GM18519 (cell line): ENCODE measurements at regions not wholly inside any gene's neighbourhood (a gene's known extent, or its start where the extent isn't known, plus 50 kb on each side); places are given as distances from the start of the nearest gene placed in this dataset.

Experiments used
- ATAC-seq: cut with Tn5 transposase; IDR thresholded peaks from one replicate; pipeline ENCODE4 v1.9.1; 2021; ENCODE audit warnings: mild to moderate bottlenecking, moderate library complexity; ENCODE audit not compliant: unreplicated experiment, low FRiP score

DNA sequence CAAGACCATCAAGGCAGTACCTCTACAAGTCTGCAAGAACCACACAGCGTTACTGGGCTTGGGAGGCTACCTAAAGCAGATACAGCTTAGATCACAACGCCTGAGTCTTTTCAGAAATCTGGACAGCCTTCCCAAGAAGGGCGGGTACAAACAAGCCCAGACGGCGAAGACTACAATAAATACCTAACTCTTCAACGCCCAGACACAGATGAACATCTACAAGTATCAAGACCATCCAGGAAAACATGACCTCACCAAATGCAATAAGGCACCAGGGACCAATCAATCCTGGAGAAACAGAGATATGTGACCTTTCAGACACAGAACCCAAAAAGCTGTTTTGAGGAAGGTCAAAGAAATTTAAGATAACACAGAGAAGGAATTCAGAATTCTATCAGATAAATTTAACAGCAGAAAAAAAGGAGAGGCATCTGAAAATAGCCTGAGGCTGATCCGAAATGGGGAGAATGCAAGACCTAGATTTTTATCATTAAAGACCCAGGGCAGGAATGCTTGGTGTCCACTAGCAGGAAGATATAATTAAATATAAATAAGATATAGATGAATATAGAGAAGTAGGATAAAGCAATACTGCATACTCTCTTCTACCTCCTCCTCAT is 131.7 kb upstream of the COL21A1 start:
- no peak for ATAC-seq

DNA sequence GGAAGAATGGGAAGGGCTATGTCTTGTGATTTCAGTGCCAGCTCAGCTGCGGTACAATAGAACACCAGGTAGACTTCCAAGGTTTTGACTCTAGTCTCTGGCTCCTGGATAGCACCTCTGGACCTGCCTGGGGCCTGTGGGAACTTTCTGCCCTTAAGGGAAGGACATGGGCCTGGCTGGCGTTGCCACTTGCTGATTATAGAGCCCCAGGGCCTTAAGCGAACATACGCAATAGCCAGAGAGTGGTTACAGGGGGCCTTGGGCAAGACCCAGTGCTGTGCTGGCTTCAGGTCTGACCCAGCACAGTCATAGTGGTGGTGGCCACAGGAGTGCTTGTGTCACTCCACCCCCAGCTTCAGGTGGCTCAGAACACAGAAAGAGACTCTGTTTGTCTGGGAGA is 131.1 kb upstream of the COL21A1 start:
- ATAC-seq = no peak

DNA sequence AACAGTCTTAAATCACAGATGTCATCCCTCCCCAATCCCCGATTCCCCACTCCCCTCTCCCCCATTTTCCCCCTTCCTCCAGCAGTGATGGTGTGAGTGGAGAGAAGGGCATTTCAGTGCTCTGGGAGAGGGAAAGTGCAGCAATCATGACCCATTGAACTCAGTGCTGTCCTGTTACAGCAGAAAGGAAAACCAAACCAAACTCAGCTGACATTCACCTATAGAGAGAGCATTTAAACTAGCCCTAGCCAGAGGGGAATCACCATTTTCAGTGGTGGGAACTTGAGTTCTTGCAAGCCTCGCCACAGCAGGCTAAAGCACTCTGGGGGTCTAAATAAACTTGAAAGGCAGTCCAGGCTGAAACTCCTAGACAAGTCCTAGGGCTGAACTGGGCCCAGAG is 129.9 kb upstream of the COL21A1 start:
- ATAC-seq = no peak

DNA sequence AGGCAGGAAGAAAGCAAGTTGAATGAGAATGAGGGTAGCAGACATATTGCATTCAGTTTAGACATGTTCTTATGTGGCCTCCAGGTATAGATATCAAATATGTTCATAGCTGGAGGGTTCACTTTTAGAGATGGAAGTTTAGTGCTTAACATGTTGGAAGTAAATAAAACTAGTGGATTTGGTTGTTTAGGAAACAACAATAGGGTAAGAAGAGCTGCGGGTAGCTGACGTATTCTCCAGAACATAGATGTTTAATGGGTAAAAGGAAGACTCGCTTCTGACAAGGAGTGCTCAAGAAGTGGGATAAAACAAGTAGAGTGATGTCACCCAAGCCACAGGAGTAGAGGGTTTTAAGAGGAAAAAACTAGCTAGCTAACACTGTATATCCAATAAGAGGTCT is 128.4 kb upstream of the COL21A1 start:
- ATAC-seq = no peak

DNA sequence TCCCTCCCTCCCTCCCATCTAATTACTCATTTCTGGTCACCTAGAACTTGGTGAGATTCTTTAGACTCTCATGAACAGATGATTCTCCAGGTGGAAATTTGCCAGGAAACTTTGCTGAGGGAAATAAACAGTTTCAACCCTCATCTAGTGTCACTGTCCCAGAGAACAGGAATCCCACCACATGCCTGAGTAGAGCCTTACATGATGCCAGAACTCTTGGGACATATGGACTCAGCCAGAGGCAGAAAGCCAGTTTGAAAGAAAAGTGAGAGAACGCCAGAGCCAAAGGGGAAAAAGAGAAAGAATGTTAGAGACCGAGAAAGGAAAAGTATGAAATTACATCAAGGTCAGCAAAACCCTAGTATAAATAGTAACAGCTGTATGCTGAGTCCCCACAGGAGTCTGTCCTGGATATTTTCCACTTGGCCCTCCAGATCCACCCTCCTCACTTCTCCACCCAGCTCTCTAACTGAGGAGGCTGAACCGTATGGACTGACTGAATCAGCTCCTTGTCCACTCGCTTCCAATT is 127.5 kb upstream of the COL21A1 start:
- ATAC-seq = no peak

DNA sequence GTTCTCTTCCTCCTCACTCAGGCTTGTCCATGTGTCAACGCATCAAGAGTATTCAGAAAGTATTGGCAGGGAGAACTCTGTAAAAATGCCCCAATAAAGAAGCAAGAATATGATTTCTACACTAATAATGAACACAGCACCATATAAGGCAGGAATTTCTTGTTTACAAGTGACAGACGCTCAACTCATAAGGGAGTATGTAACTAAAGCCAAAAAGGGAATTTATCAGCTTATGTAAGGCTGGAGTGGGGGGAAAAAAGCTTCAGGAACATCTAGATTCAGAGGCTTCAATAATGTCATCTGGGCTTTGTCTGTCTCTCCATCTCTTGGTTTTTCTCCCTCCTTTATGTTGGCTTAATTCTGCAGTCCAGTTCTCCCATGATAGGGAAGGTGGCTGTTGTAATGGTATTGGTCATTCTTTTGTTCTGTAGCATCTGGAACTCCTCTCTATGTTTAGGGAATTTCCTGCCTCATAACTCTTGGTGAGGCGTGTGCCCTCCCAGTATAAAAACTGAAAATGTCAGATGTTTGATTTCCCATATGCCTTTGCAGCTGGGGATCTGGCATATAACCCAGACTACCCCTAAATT is 125.1 kb upstream of the COL21A1 start:
- no peak for ATAC-seq

DNA sequence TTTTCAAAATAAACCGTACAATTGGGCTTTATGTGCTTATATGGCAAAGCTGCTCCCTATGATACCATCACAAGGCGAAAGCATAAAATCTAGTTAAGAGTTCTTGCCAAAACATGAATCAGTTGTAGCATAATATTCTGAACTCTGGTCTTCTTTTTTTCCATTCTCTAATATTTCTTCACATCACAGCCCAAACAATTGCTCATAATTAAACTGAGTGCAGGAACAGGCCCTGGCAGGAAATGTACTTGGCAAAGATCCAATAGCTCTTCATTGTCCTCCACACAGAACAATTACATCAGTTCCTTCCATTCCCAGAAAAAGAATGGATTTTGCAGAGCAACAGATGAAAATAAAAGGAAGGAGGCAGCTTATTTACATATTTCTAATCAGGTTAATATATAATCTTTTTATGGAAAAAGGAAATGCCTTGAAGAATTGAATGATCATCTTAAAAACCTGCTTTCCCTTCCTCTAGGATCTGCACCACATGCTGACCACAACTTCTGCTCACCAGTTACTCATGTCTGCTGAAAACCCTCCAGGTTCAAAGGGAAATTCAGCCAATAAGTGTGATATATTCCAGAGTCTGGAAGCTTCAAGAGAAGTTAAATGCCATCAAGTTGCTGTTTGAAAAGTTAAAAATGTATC is 123.3 kb upstream of the COL21A1 start:
- peak; percentile 83 for ATAC-seq

DNA sequence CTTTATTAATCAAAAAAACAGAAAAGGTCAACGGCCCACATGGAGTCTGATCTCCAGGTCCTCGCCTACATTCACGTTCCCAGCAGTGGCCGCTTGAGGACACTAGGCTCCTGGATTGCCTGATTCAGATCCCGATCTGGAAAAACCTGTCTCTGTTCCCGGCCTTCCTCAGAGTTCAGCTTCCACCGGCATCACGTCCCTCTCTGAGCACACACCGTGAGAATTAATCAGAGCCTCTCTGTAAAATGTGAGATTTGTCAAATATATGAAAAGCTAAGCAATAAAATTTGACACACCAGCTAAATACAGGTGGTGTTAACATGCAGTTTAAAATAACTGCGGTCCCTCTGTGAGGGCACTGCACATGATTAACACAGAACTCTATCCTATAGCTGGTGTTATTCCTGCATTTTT is 122.8 kb upstream of the COL21A1 start:
- no peak for ATAC-seq

DNA sequence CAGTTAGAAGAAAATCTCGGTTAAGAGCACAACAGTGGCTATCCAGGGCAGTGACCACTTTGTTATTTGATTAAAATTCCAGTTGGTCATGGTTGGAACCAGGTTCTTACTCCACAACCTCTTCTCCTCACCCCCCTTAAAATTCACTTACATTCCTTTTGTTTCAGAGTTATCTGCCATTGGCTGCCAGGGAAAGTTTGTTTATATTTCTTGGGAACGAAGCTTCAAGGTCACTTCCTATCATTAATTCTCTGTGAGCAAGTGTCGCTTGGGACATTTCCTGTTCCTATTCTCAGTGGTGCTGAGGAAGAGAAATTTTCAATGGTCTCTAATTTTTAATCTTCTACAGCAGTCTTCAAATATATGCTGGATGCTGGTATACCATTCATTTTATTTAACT is 121.1 kb upstream of the COL21A1 start:
- ATAC-seq = no peak

DNA sequence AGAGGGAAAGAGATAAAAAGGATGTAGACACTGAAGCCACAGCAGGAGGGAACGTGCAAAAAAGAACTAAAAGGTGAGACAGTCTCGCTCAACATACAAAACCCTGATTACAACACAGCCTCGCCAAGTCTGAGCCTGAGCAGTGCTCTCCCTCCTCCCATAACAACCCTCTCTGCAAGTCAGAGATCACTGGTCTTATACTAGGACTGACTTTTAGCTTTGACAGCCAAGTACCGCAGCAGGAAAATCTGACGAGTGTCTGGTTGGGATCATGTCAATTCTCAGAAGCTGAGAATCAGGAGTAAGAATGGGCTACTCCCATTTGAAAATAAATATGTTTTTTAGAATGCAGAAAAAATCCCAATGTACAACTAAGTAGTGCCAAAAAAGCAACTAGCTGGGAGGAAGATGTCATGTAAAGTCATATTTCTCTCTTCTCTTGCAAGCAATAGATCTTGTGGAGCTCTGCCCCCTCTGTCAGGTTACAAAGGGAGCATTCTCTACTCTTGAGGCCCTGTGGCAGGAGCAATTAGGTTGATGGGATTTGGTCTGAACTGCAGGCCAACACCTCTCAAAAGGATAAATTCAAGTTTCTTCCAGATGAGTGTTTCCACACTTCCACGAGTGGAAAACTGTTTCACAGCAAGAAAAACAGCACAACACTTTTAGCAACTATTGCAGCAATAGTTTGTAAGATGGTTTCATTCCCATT is 118.9 kb upstream of the COL21A1 start:
- ATAC-seq = no peak

DNA sequence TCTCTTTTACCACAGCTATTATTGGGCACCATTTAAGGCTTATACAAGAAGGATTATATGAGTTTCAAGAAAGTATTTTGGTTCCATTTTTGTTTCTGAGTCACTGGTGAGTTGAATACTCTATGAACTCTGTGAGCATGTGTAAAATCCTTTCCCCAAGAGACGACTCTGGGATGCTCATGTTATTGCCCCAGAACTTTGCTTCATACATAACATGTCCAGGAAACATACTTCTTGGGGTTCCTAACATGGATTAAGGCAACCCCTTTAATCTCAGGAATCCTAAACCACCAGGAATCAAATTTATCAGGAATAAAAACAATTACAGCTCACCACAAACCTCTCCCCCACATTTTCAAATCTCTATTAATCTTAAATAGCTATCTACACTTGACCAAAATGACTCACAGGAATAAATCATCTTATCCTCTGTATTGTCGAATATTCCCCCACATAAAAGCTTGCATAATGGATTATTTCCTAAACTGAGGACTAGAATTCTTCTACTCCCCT is 117.5 kb upstream of the COL21A1 start:
- ATAC-seq = no peak

DNA sequence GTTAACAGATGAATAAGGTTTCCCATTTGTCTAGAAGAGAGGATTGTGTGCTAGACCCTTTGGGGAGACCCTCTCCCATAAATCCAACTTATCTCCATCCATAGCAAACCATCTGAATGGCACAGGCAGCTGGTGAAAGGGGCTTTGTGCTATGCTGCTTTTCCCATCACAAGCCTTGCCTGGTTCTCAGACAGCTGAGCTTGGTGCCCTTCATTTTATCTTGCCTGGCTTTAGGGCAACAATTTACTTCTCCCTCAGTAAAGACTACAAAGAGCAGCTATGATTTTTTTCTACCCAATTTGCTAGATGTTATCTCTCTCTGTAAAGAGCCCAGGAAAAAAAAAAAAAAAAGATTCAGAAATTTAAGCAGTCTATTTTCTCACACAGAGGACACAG is 117.0 kb upstream of the COL21A1 start:
- ATAC-seq = no peak

DNA sequence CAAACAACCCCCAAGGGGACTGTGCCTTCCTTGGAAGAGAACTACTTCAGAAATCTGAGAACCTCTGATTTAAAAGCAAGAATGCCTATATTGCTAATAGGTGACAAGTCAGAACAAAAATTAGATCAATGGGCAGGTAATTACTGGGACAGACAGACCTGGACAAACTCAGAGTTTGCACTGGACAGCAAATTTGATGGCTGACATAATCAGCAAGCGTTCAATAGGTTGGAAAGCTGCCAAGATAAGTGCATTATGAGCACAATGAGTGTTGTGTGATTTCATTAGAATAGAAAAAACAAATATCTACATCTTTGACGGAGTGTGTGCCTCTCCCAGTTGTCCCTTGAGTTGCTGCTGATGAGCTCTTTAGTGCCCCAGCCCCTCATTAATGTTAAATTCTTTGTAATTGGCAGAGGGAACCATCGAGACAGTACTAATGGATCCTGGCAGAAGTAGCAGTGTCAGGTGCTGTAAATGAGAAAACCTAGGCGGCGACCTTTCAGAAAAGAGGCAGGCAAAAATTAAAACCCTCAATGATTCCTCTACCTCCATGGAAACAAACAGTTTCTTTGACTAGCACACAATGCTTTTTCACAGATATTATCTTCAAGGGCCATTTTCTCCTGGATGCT is 116.5 kb upstream of the COL21A1 start:
- no peak for ATAC-seq

DNA sequence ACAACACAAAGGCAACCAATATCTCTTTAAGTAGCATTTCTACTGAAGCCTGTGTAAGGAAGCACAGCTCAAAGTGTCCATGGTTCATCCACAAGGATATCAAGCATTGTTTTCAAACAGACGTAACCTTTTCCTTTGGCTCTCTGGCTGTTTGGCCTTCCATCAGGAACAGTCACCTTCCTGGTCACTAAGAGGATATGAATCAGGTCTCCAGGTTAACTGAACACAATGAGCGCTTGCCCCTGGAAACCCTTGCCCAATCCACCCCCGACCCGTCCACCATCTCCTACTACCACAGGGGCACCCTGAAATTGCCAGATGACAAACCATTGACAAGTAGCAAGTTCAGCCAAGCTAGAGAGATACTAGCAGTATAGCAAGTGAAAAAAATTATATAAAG is 114.4 kb upstream of the COL21A1 start:
- ATAC-seq = no peak

DNA sequence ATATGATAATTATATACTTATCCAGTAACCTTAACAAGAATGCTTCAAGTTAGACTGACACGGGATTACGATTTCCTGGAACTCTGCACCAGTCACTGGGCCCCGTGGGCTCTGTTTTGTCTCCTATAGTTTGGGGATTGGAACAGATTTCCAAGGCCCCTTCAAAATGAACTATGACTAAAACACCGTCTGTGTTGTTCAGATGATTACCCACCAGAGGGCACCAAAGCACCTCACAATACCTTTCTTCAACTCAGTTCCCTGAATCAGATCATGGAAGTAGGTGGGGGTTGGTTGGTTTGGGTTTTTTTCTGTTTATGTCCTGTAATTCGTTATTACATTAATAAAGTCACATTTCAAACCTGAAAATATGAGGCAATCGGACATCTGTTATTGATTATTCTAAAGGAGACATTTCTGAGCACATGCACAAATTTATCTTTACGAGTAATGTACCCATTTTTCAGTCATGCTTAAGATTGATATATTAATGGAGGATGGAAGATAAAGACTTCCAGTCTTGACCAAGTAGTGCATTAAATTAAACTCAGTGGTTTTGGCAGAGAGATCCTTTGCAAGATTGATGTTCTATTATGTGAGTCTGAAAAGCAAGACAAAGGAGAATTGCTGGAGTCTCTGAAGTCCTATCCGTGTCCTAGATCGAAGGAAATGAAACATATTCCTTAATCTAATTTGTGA is 112.0 kb upstream of the COL21A1 start:
- peak; percentile 58 for ATAC-seq

DNA sequence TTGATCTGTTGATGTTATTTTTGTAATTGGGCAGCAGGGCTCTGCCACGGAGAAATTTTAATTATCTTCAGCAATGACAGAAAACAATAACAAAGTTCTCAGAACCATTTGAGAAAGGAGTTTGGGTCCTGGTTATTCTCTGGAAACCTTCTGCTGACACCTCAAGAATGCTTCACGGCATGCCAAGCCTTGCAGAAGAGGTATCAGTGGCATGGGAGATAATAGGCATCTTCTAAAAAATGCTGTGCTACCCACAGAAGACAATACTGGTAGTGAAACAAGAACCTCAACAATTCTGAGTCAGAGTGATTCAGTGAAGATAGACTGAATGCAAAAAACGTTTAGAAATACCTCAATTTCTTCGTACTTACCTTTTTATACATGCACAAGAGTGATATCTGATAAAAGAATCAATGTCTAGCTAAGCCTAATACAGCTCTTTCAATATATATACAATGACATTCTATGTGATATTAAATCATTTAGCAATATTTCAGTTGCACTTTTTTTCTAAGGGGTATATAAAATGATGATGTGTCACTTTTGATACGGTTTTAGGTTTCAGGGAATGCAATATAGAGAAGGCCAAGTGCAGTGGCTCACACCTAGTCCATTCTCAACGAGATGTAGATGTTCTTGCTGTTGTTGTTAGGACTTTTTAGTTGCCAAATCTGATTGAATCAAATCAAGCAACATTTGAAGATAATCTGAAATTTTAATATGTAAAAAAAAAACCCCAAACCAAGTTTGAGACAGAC is 110.4 kb upstream of the COL21A1 start:
- ATAC-seq = peak; percentile 52

DNA sequence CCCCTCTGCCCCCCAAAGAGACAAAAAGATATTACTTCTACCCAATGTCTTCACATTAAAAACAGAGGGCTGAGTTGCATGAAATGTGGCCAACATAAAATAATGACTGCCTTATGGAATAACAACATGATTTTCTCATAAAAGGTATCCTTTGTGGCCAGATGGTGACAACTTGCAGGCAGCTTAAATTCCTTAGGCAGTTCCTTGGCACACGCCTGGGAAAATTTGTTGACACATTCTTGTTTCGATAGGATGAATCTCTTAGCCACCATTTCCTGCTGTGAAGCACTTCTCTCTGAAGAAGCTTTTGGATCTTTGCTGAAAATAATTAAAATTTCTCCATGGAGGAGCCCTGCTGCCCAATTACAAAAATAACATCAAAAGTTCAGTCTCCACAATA is 109.0 kb upstream of the COL21A1 start:
- no peak for ATAC-seq

DNA sequence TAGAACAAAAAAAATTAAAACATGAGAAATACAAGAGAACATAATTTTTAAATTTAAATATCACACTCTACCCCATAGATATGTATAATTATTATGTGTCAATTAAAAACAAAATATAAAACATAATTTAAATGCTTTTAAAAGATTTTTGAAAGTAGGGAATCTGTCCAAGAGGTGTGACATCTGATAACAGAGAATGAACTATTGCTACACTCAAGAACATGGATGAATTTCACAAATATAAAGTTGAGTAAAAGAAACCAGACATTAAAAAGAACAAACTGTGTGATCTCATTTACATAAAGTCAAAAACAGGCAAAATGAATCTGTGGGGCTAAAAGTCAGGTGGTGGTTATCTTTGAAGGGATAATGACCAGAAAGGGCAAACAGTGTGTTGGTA is 106.5 kb upstream of the COL21A1 start:
- no peak for ATAC-seq

DNA sequence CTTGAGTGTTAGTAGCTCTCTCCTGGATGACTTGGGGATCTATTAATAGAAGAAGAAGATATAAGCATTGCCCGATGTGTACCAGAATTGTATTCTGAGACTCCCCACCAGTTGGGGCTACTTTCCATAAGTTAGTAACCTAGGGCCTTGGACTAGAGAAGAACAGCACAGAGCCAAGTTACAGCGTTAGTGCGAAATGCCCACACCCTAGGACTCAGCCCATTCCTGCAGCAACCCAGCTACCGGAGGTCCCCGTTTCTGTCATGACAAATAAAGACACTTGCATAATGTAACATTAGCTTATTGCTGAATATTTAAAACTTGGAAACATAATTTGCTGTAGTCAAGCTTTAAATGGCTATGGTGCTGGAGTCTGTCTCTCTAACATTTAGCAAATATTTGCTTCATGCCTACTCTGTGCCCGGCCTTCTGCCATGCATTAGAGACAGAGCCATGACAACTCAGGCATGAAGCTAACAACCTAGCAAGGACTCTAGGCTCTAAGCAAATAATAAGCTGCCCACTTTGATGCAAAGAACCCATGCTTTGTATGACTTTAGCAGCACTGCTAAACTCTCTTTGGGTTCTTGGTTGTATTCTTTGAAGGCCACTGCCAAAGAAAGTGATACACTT is 103.4 kb upstream of the COL21A1 start:
- ATAC-seq = no peak
